ENCODE measurements at regions not wholly inside any gene's neighbourhood (a gene's known extent, or its start where the extent isn't known, plus 50 kb on each side); places are given as distances from the start of the nearest gene placed in this dataset.

GRCh38 chr5:73338256-73339050, 110.1 kb downstream of the FOXD1 start:
- H3K4me3 Mint-ChIP-seq, result no peak overlapping the region
- Histone ChIP-seq H3K9ac (ENCODE audit: extremely low read depth, insufficient read length, low read length) (no peak overlapping the region), H2AFZ (ENCODE audit: low read length) (no peak overlapping the region)

More at GRCh38 chr5:73338256-73339050, 110.1 kb downstream of the FOXD1 start:
- Histone ChIP-seq H3K18ac (ENCODE audit: insufficient read length, low read depth, low read length) (no peak overlapping the region), H2BK120ac (ENCODE audit: low read depth, low read length, poor library complexity, severe bottlenecking) (no peak overlapping the region), H2BK15ac (ENCODE audit: low read depth, low read length) (no peak overlapping the region), H3K23ac (ENCODE audit: insufficient read length, low read depth, low read length) (no peak overlapping the region), H2BK20ac (ENCODE audit: low read depth, low read length, poor library complexity, severe bottlenecking) (no peak overlapping the region), H3K9me3 (ENCODE audit: control insufficient read depth, low read depth, low read length) (no peaks in the 10 kb centered on the region), H3K14ac (ENCODE audit: insufficient read depth, low read length) (no peak overlapping the region), H2BK5ac (ENCODE audit: insufficient read length, low read length) (no peak overlapping the region), H3K79me1 (ENCODE audit: insufficient read depth, low read depth, low read length, poor library complexity, severe bottlenecking) (no peaks in the 10 kb centered on the region), H4K91ac (ENCODE audit: insufficient read length, low read depth, low read length) (no peak overlapping the region), H3K56ac (ENCODE audit: insufficient read length, low read depth, low read length) (no peak overlapping the region), H3K4ac (ENCODE audit: low read depth, low read length) (no peak overlapping the region), H2BK12ac (ENCODE audit: insufficient read length, low read depth, low read length) (no peak overlapping the region), H3K27ac (ENCODE audit: insufficient read length, low read depth, low read length) (no peak overlapping the region), H3K27me3 (ENCODE audit: insufficient read depth, low read length) (no peaks in the 10 kb centered on the region), H3T11ph (ENCODE audit: low read length) (no peak overlapping the region), H3K4me1 (ENCODE audit: insufficient read depth, low read length) (no peaks in the 10 kb centered on the region), H4K20me1 (ENCODE audit: control insufficient read depth, insufficient read depth, insufficient read length) (no peaks in the 10 kb centered on the region), H4K8ac (replicated peaks; ENCODE audit: insufficient read length, low read depth, low read length) (no peak overlapping the region), H3K4me2 (ENCODE audit: insufficient read depth, insufficient read length, low read length) (no peak overlapping the region), H3K23me2 (ENCODE audit: insufficient read length, low read depth, low read length, poor library complexity, severe bottlenecking) (no peaks in the 10 kb centered on the region), H4K5ac (ENCODE audit: insufficient read length, low read depth, low read length) (no peak overlapping the region), H2AK5ac (ENCODE audit: insufficient read length, low read length) (no peak overlapping the region), H3K79me2 (ENCODE audit: insufficient read depth, low read length) (no peaks in the 10 kb centered on the region)
- TF ChIP-seq CTCF (conservative IDR thresholded peaks at IDR 0.05), result no peak
- H3K27ac Mint-ChIP-seq, result no peak overlapping the region; a peak in 1 of 7 replicates
- no peak for DNase-seq
- H3K27me3 Mint-ChIP-seq (ENCODE audit: low read depth), result peaks cover 4% of the 10 kb centered on the region
- H3K36me3 Mint-ChIP-seq (ENCODE audit: insufficient read depth in 1 of 3, low read depth in 3 of 3), result no peaks in the 10 kb centered on the region
- H3K4me1 Mint-ChIP-seq, result peaks cover 0 to 15% of the 10 kb centered on the region in 2 experiments; a peak in 3 of 4 replicates
- no CpG with 5 or more reads among the region's 17 CpGs for WGBS (ENCODE audit: extremely low coverage, insufficient read length, low lambda C conversion rate)
- no peaks in the 10 kb centered on the region for H3K9me3 Mint-ChIP-seq

Data from H9 (cell line).